Hepatocyte (in vitro differentiated cells): ENCODE measurements at regions not wholly inside any gene's neighbourhood (a gene's known extent, or its start where the extent isn't known, plus 50 kb on each side); places are given as distances from the start of the nearest gene placed in this dataset.

Experiments used
- DNase-seq: peaks from one replicate; pipeline ENCODE4 v3.0.0-alpha.2; 2016; ENCODE audit warnings: low spot score
- H2AFZ ChIP-seq: fragments of 200-600 bp; sonication (generic); 2 replicates; pipeline ENCODE4 v1.6.0; 2016; ENCODE audit warnings: antibody characterized with exemption, mild to moderate bottlenecking
- H3K27ac ChIP-seq: fragments of 200-600 bp; sonication (generic); 2 replicates; pipeline ENCODE4 v1.5.1; 2016; ENCODE audit warnings: mild to moderate bottlenecking
- H3K27me3 ChIP-seq: fragments of 200-600 bp; sonication (generic); 2 replicates; pipeline ENCODE4 v1.6.1; 2016
- H3K36me3 ChIP-seq: fragments of 200-600 bp; sonication (generic); replicated peaks from 2 replicates; pipeline ENCODE4 v1.5.1; 2016; ENCODE audit warnings: low read depth; ENCODE audit not compliant: insufficient read depth
- H3K4me1 ChIP-seq: fragments of 200-600 bp; sonication (generic); 2 replicates; pipeline ENCODE4 v1.5.1; 2016; ENCODE audit warnings: mild to moderate bottlenecking, moderate library complexity; ENCODE audit not compliant: insufficient read depth
- H3K4me2 ChIP-seq: fragments of 200-600 bp; sonication (generic); 2 replicates; pipeline ENCODE4 v1.6.0; 2016
- H3K4me3 ChIP-seq: fragments of 200-600 bp; sonication (generic); 2 replicates; pipeline ENCODE4 v1.5.1; 2016; ENCODE audit warnings: mild to moderate bottlenecking
- H3K79me2 ChIP-seq: fragments of 200-600 bp; sonication (generic); 2 replicates; pipeline ENCODE4 v1.6.0; 2017; ENCODE audit warnings: mild to moderate bottlenecking
- H3K9me2 ChIP-seq: fragments of 200-600 bp; sonication (generic); replicated peaks from 2 replicates; pipeline ENCODE4 v1.6.0; 2017; ENCODE audit warnings: mild to moderate bottlenecking; ENCODE audit not compliant: insufficient read depth
- H3K9me3 ChIP-seq: fragments of 200-600 bp; sonication (generic); 2 replicates; pipeline ENCODE4 v1.5.1; 2016; ENCODE audit warnings: low read depth, mild to moderate bottlenecking
- H4K20me1 ChIP-seq: fragments of 200-600 bp; sonication (generic); 2 replicates; pipeline ENCODE4 v1.6.0; 2016; ENCODE audit warnings: mild to moderate bottlenecking; ENCODE audit not compliant: insufficient read depth, poor library complexity, severe bottlenecking
- CTCF ChIP-seq: fragments of 200-600 bp; sonication (generic); IDR thresholded peaks from 2 replicates; pipeline ENCODE4 v1.5.1; 2016; ENCODE audit warnings: antibody characterized with exemption, mild to moderate bottlenecking; ENCODE audit not compliant: poor library complexity
- EZH2 ChIP-seq: fragments of 200-600 bp; sonication (generic); IDR thresholded peaks from 2 replicates; pipeline ENCODE4 v1.6.1; 2016; ENCODE audit warnings: antibody characterized with exemption, mild to moderate bottlenecking, borderline replicate concordance
- EZH2phosphoT487 ChIP-seq: fragments of 200-600 bp; sonication (generic); IDR thresholded peaks from one replicate; pipeline ENCODE4 v1.6.1; 2018; ENCODE audit warnings: antibody characterized with exemption, mild to moderate bottlenecking, low read depth, moderate library complexity; ENCODE audit not compliant: unreplicated experiment, severe bottlenecking
- WGBS: methylation state at CpG from one replicate; pipeline ENCODE4 v1.1.6; 2016; ENCODE audit warnings: low lambda C conversion rate; ENCODE audit errors: missing lambda C conversion rate; 5-methylcytosine and 5-hydroxymethylcytosine counted together

DNA sequence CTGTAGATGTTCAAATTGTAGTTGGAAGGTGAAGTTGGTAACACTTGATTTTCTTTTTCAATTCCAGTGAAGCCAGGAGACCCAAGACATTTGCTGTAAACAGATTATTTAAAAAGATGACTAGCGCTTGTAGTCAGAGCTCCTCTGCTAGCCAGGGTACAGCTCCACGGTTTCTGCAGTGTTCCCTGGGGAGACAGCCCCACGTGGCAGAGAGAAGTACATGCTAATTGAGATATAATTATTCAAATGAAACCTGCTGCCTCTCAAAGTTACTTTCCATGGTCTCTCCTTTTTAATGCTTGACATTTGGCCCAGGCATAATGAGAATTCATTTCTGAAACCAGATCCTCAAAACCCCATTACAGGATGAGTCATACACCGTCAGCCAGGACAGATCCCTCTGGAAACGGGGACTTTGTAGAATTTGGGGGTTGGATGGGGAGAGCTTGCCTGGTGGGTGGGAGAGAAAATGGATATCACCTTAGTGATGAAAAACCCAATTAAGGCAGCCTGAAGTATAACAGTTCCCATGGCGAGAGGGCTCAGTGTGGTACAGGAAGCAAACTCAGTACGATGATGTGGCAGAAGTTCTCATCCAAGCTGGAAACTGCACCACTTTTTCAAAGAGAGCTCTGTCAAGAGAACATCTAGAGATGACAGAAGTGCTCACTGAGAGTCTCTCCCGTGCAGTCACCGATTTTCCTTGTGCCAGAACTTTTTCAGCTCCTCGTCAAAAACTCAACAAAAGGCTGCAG, 637.7 kb upstream of the TMEM132C start:
- 69% methylated on average over 10 of the region's 10 CpGs for WGBS
- no peaks in the 10 kb centered on the region for H3K9me3 ChIP-seq
- DNase-seq, result no peak
- no peaks in the 10 kb centered on the region for H3K9me2 ChIP-seq
- H3K4me3 ChIP-seq, result no peak overlapping the region
- no peaks in the 10 kb centered on the region for H3K27me3 ChIP-seq
- no peak for TF ChIP-seq EZH2
- TF ChIP-seq CTCF, result no peak
- no peak for TF ChIP-seq EZH2phosphoT487
- no peaks in the 10 kb centered on the region for H3K79me2 ChIP-seq
- H3K4me1 ChIP-seq, result no peaks in the 10 kb centered on the region
- no peak overlapping the region for H2AFZ ChIP-seq
- no peaks in the 10 kb centered on the region for H4K20me1 ChIP-seq
- no peak overlapping the region for H3K4me2 ChIP-seq
- no peak overlapping the region for H3K27ac ChIP-seq
- no peaks in the 10 kb centered on the region for H3K36me3 ChIP-seq

GRCh38 chr12:127632461-127632860, 634.5 kb upstream of the TMEM132C start:
- Histone ChIP-seq H3K36me3 (no peaks in the 10 kb centered on the region), H4K20me1 (no peaks in the 10 kb centered on the region), H3K79me2 (no peaks in the 10 kb centered on the region), H3K27me3 (no peaks in the 10 kb centered on the region), H3K4me2 (no peak overlapping the region), H3K9me3 (no peaks in the 10 kb centered on the region), H3K4me1 (no peaks in the 10 kb centered on the region), H3K27ac (no peak overlapping the region), H3K9me2 (no peaks in the 10 kb centered on the region), H2AFZ (no peak overlapping the region), H3K4me3 (no peak overlapping the region)
- no peak for DNase-seq
- WGBS, result 85% methylated on average over 11 of the region's 11 CpGs
- TF ChIP-seq CTCF, result no peak
- no peak for TF ChIP-seq EZH2
- no peak for TF ChIP-seq EZH2phosphoT487

GRCh38 chr12:127635838-127636237, 631.1 kb upstream of the TMEM132C start:
- Histone ChIP-seq H3K9me2 (no peaks in the 10 kb centered on the region), H3K4me3 (no peak overlapping the region), H3K27ac (no peak overlapping the region), H3K36me3 (no peaks in the 10 kb centered on the region), H4K20me1 (no peaks in the 10 kb centered on the region), H3K79me2 (no peaks in the 10 kb centered on the region), H3K27me3 (no peaks in the 10 kb centered on the region), H3K4me2 (no peak overlapping the region), H3K9me3 (no peaks in the 10 kb centered on the region), H3K4me1 (no peaks in the 10 kb centered on the region), H2AFZ (no peak overlapping the region)
- no peak for TF ChIP-seq CTCF
- TF ChIP-seq EZH2phosphoT487, result no peak
- TF ChIP-seq EZH2, result no peak
- WGBS, result 87% methylated on average over 4 of the region's 4 CpGs
- DNase-seq, result no peak
